NCI-H2196 (cell line): ENCODE measurements at regions not wholly inside any gene's neighbourhood (a gene's known extent, or its start where the extent isn't known, plus 50 kb on each side); places are given as distances from the start of the nearest gene placed in this dataset.
A peak's percentile ranks its signal among the peaks of the same experiment; 100 is the strongest.
"Not testable (repeated sequence)": the region's sequence is repeated elsewhere in the genome, so short reads cannot be mapped to it uniquely, and the experiment has no call there.

Source experiments
- DNase-seq: peaks from one replicate; lab custom pipeline; 2025; ENCODE audit not compliant: unreplicated experiment; lab: John Stamatoyannopoulos, UW

DNA sequence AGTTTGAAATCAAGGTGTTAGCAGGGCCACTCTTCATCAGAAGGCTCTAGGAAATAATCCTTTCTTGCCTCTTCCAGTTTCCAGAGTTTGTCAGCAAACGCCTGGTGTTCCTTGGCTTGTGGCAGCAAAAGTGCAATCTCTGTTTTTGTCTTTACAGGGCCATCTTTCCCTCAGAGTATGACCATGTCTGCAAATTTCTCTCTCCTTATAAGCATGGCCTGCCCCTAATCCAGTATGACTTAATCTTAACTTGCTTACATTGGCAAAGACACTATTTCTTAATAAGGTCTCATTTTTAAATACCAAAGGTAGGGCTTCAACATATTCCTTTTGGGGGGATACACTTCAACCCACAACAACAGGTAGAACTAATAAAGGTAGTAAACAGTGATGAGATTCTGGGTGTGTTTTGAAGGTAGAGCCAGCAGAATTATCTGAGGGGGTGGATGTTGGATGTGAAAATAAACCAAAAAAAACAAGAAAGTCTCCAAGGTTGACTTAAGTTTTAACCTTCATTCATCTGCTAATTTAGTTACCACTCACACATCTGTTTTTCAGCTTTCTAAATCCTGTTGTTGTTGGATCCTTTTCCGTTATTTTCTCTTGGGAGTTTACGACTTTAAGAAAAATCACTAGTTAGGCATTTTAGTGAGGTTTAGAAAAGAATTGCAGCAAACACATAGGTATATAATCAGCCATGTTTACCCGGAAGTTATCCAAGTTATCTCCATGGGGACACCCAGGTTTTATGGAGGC, 234.4 kb upstream of the FIGN start:
- DNase-seq = no peak

DNA sequence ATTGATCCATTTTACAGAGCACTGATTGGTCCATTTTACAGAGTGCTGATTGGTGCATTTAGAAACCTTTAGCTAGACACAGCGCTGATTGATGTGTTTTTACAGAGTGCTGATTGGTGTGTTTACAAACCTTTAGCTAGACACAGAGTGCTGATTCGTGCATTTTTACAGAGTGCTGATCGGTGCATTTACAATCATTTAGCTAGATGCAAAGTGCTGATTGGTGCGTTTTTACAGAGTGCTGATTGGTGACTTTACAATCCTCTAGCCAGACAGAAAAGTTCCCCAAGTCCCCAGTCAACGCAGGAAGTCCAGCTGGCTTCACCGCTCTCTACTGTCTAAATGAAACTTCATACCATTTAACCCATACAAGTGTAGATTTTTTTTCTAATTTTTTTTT, 228.5 kb upstream of the FIGN start:
- DNase-seq = not testable (repeated sequence)

DNA sequence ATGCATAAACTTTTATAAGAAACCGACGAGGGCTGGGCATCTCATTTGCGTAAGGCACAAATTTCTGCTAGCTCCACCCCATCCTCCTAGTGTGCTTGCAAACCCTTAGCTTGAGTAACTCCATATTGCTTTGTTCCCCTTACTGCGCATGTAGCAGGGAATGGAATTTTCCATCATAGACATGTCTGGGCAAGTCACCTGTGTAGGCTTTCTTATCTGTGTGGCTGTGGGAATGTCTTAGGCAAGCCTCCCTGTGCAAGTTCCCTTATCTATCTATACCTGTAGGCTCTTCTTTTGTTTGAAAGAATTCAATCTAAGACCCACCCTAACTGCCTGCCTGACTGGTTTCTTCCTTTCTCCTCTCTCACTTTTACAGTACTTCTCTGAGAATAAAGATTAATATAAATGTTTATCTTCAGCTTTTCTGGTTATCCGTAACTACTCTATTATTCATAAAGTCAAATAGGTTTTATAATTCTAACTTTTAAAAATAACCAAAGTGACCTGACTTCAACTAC, 217.6 kb upstream of the FIGN start:
- no peak for DNase-seq

DNA sequence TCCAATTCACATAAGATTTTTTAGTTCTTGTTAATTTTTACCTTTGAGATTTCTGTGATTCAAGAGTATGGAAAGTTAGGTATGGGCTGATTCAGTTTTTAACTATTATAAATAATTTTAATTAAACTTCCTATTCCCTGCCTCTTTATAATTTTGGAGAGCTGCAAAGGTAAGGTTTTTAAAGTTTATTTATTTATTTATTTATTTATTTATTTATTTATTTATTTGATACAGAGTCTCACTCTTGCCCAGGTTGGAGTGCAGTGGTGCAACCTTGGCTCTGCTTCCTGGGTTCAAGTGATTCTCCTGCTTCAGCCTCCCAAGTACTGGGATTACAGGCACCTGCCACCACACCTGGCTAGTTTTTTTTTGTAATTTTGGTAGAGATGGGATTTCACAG, 215.5 kb upstream of the FIGN start:
- no peak for DNase-seq

GRCh38 chr2:163949693-163950092, 213.9 kb upstream of the FIGN start:
- DNase-seq = no peak

DNA sequence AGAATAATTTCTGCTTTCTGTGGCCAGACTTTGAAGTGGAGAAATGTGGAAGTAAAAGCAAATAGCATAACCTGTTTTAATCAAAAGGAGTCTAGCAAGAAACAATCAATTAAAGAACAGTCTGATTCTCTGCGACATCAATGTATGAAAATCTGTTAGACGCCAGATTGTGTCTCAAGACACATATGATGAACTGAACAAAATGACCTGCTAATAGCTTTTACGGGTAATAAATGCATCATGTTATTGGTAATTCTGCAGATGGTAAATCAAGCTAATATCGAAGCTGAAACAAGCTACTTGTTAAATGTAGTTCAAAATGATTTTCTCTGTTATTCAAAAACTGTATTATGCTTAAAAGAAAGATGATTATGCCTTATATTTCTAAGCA, 208.5 kb upstream of the FIGN start:
- DNase-seq = no peak

DNA sequence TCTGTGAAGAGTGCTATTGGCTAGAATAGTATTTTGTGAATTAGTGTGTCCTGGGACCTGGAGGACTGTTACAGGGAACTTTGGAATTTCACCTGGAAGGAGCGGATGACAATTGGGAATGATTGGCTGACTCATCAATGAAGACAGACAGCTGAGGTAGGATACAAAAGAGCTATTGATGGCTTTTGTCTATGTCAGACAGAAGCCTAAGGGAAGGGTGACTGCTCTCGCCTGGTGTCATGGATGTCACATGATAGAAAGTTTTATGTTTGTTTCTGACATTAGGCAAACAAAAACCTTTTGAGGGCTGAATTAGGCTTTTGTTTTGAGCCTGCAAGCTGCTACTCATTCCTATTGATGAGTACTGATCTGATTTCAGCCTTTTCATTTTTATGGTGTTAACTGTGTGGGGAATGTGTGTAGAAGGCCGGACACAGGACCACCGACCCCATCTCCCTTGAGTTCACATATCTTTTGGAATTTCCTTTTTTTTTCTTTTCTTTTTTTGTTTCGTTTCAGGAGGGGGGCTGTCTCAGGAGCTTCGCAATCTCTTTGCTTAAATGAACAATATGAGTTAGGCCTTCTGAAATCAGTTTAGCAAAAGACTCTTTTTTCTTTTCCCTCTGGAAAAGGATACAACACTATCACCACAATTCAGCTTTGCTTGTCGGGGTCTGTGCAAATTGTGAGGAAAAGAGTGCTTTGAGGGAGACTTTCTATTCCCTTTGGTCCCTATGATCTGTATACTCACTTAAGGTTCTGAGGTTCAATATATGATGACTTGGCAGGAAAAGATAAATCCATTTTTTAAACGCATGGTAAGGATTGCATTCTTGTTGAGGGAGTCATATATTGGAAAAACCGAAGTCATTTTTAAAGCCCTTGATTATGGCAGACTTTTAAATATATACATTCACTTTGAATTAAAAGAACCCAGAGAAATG, 207.9 kb upstream of the FIGN start:
- no peak for DNase-seq

- no peak for DNase-seq
Measured at GRCh38 chr2:163934131-163934530, 198.3 kb upstream of the FIGN start.

DNA sequence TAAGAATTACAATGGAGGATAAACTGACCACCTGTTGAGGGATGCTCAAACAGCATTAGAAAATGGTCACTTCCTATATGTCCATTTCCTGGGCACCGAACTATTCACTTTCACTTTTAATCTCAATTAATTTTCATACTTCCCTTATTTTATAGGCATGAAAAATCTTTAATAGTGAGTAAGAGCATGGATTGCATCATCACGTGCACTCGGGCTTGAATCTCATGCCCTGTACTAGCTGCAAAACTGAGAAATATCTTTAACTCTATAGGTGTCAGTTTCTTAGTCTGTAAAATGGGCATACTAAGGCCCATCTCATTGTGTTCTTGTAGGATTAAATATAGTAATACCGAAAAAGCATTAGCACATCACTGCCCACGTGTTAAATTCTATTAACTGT, 183.9 kb upstream of the FIGN start:
- DNase-seq = no peak

DNA sequence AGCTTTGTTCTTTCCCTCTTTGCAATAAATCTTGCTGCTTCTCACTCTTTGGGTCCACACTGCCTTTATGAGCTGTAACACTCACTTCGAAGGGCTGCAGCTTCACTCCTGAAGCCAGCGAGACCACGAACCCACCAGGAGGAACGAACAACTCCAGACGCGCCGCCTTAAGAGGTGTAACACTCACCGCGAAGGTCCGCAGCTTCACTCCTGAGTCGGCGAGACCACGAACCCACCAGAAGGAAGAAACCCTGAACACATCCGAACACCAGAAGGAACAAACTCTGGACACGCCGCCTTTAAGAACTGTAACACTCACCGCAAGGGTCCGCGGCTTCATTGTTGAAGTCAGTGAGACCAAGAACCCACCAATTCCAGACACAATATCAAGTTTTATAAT, 178.7 kb upstream of the FIGN start:
- not testable (repeated sequence) for DNase-seq

DNA sequence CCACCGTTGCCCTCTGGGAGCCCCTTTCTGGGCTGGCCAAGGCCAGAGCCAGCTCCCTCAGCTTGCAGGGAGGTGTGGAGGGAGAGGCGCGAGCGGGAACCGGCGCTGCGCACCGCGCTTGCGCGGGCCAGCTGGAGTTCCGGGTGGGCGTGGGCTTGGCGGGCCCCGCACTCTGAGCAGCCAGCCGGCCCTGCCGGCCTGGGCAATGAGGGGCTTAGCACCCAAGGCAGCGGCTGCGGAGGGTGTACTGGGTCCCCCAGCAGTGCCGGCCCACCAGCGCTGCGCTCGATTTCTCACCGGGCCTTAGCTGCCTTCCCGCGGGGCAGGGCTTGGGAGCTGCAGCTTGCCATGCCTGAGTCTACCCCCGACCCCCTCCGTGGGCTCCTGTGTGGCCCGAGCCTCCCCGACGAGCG, 177.7 kb upstream of the FIGN start:
- DNase-seq = peak; percentile 4

DNA sequence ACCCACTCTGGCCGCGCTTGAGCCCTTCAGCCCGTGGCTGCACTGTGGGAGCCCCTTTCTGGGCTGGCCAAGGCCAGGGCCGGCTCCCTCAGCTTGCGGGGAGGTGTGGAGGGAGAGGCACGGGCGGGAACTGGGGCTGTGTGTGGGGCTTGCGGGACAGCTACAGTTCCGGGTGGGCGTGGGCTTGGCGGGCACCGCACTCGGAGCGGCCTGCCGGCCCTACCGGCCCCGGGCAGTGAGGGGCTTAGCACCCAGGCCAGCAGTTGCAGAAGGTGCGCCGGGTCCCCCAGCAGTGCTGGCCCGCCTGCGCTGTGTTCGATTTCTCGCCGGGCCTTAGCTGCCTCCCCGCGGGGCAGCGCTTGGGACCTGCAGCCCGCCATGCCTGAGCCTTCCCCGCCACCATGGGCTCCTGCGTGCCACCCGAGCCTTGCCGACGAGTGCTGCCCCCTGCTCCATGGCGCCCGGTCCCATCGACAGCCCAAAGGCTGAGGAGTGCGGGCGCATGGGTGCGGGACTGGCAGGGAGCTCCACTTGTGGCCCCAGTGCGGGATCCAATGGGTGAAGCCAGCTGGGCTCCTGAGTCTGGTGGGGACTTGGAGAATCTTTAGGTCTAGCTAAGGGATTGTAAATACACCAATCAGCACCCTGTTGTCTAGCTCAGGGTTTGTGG, 173.7 kb upstream of the FIGN start:
- DNase-seq = no peak

- no peak for DNase-seq
Measured at GRCh38 chr2:163906410-163906809, 170.6 kb upstream of the FIGN start.

DNA sequence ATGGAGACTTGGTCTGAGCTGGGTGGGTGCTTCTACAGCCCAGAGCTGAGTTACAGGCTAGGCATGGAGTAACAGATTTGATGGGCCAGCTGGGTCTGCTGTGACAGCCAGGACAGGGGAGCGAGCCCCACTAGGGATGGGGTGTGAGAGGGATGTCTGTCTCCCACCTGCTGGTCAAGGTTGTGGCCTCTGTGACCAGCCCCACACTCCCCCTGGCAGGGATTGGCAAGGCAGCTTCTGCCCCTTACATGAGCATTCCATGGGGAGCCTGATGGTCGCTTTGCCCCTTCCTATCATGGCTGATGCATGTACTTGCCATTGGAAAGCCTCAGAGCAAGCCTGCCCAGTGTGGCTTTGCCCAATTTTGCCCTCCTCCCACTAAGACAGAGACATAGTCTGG, 162.0 kb upstream of the FIGN start:
- DNase-seq = no peak

- not testable (repeated sequence) for DNase-seq
Measured at GRCh38 chr2:163893444-163893843, 157.6 kb upstream of the FIGN start.

- DNase-seq = no peak
Measured at GRCh38 chr2:163888591-163888990, 152.8 kb upstream of the FIGN start.

DNA sequence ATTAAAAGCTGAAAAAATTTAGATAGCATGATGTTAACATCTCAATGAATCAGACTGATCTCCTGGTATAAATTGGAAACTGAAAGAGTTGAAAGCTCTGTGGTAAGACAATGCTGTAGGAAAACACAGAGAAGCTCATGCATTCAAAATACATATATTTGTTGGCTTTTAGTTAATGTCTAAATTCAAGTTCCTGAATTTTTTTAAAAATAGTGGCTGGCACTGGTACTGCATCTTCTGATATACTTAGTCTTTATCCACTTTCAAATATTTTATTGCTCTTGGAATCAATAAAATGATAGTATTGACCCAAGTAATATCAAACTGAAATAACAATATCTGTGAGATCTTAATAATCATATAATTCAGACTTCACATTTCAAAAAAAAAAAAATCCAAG, 151.4 kb upstream of the FIGN start:
- DNase-seq = no peak

GRCh38 chr2:163884416-163884815, 148.6 kb upstream of the FIGN start:
- no peak for DNase-seq

DNA sequence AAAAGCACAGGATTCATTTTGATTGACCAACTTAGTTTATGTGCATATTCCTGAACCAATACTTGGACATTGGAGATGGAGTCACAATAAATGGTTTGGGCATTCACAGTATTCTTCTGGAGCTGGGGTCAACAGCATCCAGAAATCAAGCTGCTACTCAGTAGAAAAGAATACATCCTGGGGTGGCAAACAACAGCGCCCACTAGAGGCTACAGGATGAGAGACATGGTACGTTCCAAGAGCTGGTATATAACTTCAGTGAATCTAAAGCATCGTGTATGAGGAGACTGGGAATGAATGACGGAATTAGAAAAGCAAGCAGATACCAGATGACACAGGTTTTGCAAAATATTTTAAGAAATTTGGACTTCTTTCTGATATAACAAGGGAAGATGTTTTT, 142.9 kb upstream of the FIGN start:
- DNase-seq = no peak

DNA sequence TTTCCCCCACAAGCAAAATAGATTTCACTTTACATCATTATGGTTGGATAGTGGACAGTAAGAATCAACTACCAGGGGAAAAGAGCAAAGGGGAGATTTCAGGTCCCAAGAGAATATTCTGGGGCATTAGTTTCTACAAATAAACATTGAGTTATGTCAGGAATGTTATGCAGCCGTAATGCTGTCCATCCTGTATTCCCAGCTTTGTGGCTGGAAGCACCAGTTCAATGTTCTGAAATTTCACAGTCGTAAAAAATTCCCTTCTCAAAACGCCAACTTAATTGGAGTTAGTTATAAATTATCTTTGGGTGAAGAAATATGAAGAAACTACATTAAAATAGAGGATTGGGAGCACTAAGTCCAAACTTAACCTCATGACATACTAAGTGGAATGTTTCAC, 141.5 kb upstream of the FIGN start:
- no peak for DNase-seq

DNA sequence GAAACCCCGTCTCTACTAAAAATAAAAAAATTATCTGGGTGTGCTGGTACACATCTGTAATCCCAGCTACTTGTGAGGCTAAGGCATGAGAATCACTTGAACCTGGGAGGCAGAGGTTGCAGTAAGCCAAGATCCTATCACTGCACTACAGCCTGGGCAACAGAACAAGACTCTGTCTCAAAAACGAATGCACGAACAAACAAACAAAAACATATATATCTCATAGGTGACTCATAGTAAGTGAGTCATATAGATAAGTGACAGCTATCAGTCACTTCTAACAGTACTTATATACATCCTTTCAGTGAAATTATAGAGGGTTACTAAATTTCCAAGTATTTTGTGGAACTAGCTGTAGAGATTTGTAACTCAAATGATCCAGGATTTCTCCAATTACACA, 127.3 kb upstream of the FIGN start:
- no peak for DNase-seq

DNA sequence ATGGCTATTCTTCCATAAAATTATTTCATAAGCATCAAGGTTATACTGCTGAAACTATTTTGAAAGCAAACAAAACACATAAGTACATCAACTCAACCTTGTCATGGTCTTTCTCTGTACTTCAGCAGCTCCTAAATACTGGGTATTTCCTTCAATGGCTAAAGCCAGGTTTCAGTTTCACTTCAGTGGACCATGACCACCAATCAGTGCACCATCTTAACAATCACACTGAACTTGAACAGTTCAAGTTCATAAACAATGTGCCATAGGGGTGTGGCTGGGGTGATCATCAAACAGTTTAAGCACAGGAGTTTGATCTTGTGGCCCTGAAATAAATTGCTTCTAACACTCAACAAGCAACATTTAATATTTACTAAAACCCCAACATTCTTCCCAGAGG, 124.1 kb upstream of the FIGN start:
- no peak for DNase-seq
